Activated CD4-positive, alpha-beta T cell treated with anti-CD3 and anti-CD28 coated beads for 36 hours (primary cell): ENCODE measurements at regions not wholly inside any gene's neighbourhood (a gene's known extent, or its start where the extent isn't known, plus 50 kb on each side); places are given as distances from the start of the nearest gene placed in this dataset.

Experiments used
- ATAC-seq: fragments of 200-7000 bp; cut with Tn5 transposase; one replicate; pipeline ENCODE4 v1.10.0; 2021; ENCODE audit warnings: mild to moderate bottlenecking, moderate library complexity
- CTCF ChIA-PET: fragments of 350-600 bp; sonication (Branson Sonifier 250); formaldehyde crosslinking; loops from one replicate; lab custom pipeline; 2021; ENCODE audit warnings: antibody characterized with exemption; lab: Charles Lee
- POLR2A ChIA-PET: fragments of 350-600 bp; sonication (Branson Sonifier 250); formaldehyde crosslinking; loops from one replicate; lab custom pipeline; 2021; ENCODE audit warnings: antibody characterized with exemption, inconsistent platforms; lab: Charles Lee
- DNase-seq: peaks from one replicate; pipeline ENCODE4 v3.0.0-alpha.2; 2020
- H3K27ac Mint-ChIP-seq: one replicate; pipeline ENCODE4 v1.8.0; 2021; ENCODE audit warnings: mixed read lengths
- H3K27me3 Mint-ChIP-seq: one replicate; pipeline ENCODE4 v1.8.0; 2021; ENCODE audit warnings: mixed read lengths
- H3K36me3 Mint-ChIP-seq: one replicate; pipeline ENCODE4 v1.8.0; 2021; ENCODE audit warnings: low read depth, mixed read lengths
- H3K4me1 Mint-ChIP-seq: one replicate; pipeline ENCODE4 v1.8.0; 2021; ENCODE audit warnings: mixed read lengths
- H3K4me3 Mint-ChIP-seq: one replicate; pipeline ENCODE4 v1.8.0; 2021; ENCODE audit warnings: mild to moderate bottlenecking, moderate library complexity, mixed read lengths
- H3K9me3 Mint-ChIP-seq: one replicate; pipeline ENCODE4 v1.8.0; 2021; ENCODE audit warnings: low read depth, mixed read lengths
- intact Hi-C, 2 experiments: fragments of 100-400 bp; cut with DNase I in 1 of 2; cut with micrococcal nuclease in 1 of 2; formaldehyde crosslinking; loops; one replicate each; pipeline versions ENCODE4 v1.14.2 to v1.15.1; 2022 to 2024; cut with DNase I, micrococcal nuclease

- H3K27me3 Mint-ChIP-seq = no peaks in the 10 kb centered on the region
- H3K9me3 Mint-ChIP-seq = peaks cover 3% of the 10 kb centered on the region
- ATAC-seq = peak; percentile 72
- intact Hi-C loops = loop anchor here (5.0 kb wide), 3 partner anchors 412 to 1022 kb away; no protein-coding TSS in a partner anchor
- no peak overlapping the region for H3K4me3 Mint-ChIP-seq
- CTCF ChIA-PET = interaction anchor here (0.6 to 6.9 kb wide), 31 partner anchors 9 to 608 kb away, joined by 3 to 91 read pairs (median 4); partner anchors contain the start of gene CDK1
- DNase-seq = no peak
- H3K36me3 Mint-ChIP-seq = peaks cover 3% of the 10 kb centered on the region
- peaks cover 29% of the 10 kb centered on the region for H3K4me1 Mint-ChIP-seq
- peak overlapping the region; percentile 56 for H3K27ac Mint-ChIP-seq
- POLR2A ChIA-PET = interaction anchor here (0.9 kb wide), 1 partner anchor 120 kb away, joined by 3 read pairs; no protein-coding TSS in a partner anchor
Measured at GRCh38 chr10:60649485-60650377, 128.5 kb upstream of the CDK1 start.

DNA sequence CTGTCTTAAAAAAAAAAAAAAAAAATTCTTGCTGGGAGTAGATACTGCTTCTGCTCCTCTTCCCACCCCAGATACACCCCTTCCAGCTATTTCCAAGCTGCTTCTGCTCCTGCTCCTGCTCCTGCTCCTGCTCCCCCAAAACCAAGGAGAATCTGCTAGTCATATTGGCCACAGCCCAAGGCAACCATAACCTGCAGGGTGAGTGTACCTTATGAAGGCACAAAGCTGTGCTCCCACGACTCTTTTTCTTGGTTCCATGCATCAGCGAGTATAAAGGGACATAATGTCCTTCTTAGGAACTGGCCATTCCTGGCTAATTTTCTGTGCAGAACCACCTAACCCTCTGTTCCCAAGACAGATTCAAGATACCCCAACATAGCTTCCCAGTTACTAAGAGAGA is 129.5 kb upstream of the CDK1 start:
- no peak overlapping the region for H3K27ac Mint-ChIP-seq
- intact Hi-C loops = loop anchor here (5.0 kb wide), 3 partner anchors 411 to 1021 kb away; no protein-coding TSS in a partner anchor
- H3K9me3 Mint-ChIP-seq = no peaks in the 10 kb centered on the region
- POLR2A ChIA-PET = no interaction called here
- peaks cover 3% of the 10 kb centered on the region for H3K36me3 Mint-ChIP-seq
- H3K4me1 Mint-ChIP-seq = peaks cover 37% of the 10 kb centered on the region
- no peak for ATAC-seq
- H3K4me3 Mint-ChIP-seq = no peak overlapping the region
- CTCF ChIA-PET = interaction anchor here (0.6 to 6.9 kb wide), 17 partner anchors 14 to 543 kb away, joined by 3 to 91 read pairs (median 4); partner anchors contain the start of gene CDK1
- DNase-seq = no peak
- H3K27me3 Mint-ChIP-seq = no peaks in the 10 kb centered on the region

GRCh38 chr10:60646966-60647796 is 131.1 kb upstream of the CDK1 start:
- Mint-ChIP-seq H3K27ac (no peak overlapping the region), H3K27me3 (no peaks in the 10 kb centered on the region), H3K36me3 (no peaks in the 10 kb centered on the region), H3K4me1 (peaks cover 37% of the 10 kb centered on the region), H3K9me3 (no peaks in the 10 kb centered on the region), H3K4me3 (no peak overlapping the region)
- intact Hi-C loops = loop anchor here (1.0 to 5.0 kb wide), 9 partner anchors 98 to 1020 kb away; no protein-coding TSS in a partner anchor
- peak; percentile 59 for DNase-seq
- ChIA-PET CTCF (interaction anchor here (0.5 to 6.9 kb wide), 38 partner anchors 8 to 532 kb away, joined by 3 to 91 read pairs (median 4); partner anchors contain the start of gene ANK3), POLR2A (interaction anchor here (0.6 kb wide), 1 partner anchor 132 kb away, joined by 4 read pairs; no protein-coding TSS in a partner anchor)
- ATAC-seq = peak; percentile 54

GRCh38 chr10:60645980-60646379 is 132.3 kb upstream of the CDK1 start:
- Mint-ChIP-seq H3K4me3 (no peak overlapping the region), H3K36me3 (no peaks in the 10 kb centered on the region), H3K9me3 (no peaks in the 10 kb centered on the region), H3K27me3 (no peaks in the 10 kb centered on the region), H3K27ac (no peak overlapping the region), H3K4me1 (peaks cover 34% of the 10 kb centered on the region)
- ChIA-PET POLR2A (no interaction called here), CTCF (interaction anchor here (0.6 to 6.9 kb wide), 32 partner anchors 8 to 532 kb away, joined by 3 to 91 read pairs (median 5); no protein-coding TSS in a partner anchor)
- DNase-seq (no peak), ATAC-seq (no peak)
- intact Hi-C loops = loop anchor here (1.0 to 5.0 kb wide), 7 partner anchors 123 to 1019 kb away; no protein-coding TSS in a partner anchor

DNA sequence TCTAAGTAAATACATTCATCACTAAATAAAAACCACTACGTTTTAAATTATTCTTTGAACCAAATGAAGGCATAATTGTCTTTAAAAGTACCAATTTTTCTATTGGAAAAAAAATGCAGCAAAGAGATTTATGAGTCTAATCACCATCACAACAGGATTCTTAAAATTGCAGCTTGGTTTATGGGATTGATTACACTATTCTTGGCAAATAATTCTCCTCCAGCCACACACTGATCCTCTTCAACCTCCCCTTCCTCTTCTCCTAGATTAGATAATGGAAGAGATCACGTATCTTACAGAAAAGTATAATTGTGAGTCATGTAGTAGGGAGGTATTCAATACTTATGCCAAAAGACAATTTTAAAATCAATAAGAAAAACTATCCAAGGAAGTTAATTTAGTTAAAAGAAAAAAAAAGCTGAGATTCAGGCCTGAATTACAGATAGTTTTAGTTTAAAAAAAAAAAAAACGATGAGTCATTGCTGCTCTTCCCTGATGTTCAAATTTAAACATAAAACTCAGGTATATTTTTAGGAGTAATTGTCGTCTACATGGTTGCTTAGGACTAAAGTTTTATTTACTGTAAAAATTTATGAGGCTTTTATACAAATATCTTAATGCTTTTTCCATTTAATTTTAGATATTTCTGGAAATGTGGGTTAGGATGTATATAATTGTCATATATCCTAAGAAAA is 133.7 kb upstream of the CDK1 start:
- H3K9me3 Mint-ChIP-seq = peaks cover 2% of the 10 kb centered on the region
- DNase-seq (no peak), ATAC-seq (no peak)
- H3K27ac Mint-ChIP-seq = no peak overlapping the region
- H3K4me1 Mint-ChIP-seq = peaks cover 23% of the 10 kb centered on the region
- no peak overlapping the region for H3K4me3 Mint-ChIP-seq
- POLR2A ChIA-PET = no interaction called here
- peaks cover 3% of the 10 kb centered on the region for H3K36me3 Mint-ChIP-seq
- CTCF ChIA-PET = interaction anchor here (0.9 to 6.9 kb wide), 8 partner anchors 11 to 531 kb away, joined by 3 to 91 read pairs (median 9); no protein-coding TSS in a partner anchor
- H3K27me3 Mint-ChIP-seq = no peaks in the 10 kb centered on the region
- intact Hi-C loops = loop anchor here (5.0 kb wide), 3 partner anchors 407 to 1017 kb away; no protein-coding TSS in a partner anchor

DNA sequence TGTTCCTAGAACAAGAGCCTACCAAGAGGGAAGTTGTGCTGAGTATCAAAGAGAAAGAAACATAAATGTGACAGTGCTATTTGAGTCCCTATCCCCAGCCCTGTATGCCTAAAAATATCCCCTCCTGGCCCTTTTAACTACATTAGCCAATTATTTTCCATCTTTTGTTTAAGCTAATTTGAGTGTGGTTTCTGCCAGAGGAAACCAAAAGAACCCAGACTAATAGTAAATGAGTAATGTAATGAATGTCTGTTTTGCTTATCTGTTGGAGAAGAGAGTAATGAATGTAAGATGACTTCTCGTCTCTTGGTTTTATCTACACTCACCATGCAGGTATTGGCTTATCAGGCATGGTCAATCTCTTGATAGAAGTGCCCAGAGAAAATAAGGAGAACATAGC is 134.4 kb upstream of the CDK1 start:
- intact Hi-C loops = no loop called here
- no peak for DNase-seq
- Mint-ChIP-seq H3K9me3 (peaks cover 2% of the 10 kb centered on the region), H3K27me3 (no peaks in the 10 kb centered on the region), H3K36me3 (peaks cover 4% of the 10 kb centered on the region), H3K4me3 (no peak overlapping the region), H3K27ac (no peak overlapping the region), H3K4me1 (peaks cover 17% of the 10 kb centered on the region)
- ChIA-PET POLR2A (no interaction called here), CTCF (interaction anchor here (0.9 to 1.9 kb wide), 3 partner anchors 14 to 203 kb away, joined by 3 to 11 read pairs (median 3); no protein-coding TSS in a partner anchor)
- no peak for ATAC-seq

GRCh38 chr10:60629332-60629731 is 148.9 kb upstream of the CDK1 start:
- Mint-ChIP-seq H3K4me3 (no peak overlapping the region), H3K27ac (no peak overlapping the region), H3K36me3 (peaks cover 9% of the 10 kb centered on the region), H3K9me3 (peaks cover 3% of the 10 kb centered on the region), H3K27me3 (no peaks in the 10 kb centered on the region), H3K4me1 (peaks cover 16% of the 10 kb centered on the region)
- intact Hi-C loops = loop anchor here in 1 of 2 experiments (5.0 kb wide), 1 partner anchor 72 kb away; no protein-coding TSS in a partner anchor
- CTCF ChIA-PET = interaction anchor here (0.5 to 2.6 kb wide), 6 partner anchors 9 to 186 kb away, joined by 3 to 13 read pairs (median 4); no protein-coding TSS in a partner anchor
- no peak for DNase-seq
- POLR2A ChIA-PET = no interaction called here
- no peak for ATAC-seq

DNA sequence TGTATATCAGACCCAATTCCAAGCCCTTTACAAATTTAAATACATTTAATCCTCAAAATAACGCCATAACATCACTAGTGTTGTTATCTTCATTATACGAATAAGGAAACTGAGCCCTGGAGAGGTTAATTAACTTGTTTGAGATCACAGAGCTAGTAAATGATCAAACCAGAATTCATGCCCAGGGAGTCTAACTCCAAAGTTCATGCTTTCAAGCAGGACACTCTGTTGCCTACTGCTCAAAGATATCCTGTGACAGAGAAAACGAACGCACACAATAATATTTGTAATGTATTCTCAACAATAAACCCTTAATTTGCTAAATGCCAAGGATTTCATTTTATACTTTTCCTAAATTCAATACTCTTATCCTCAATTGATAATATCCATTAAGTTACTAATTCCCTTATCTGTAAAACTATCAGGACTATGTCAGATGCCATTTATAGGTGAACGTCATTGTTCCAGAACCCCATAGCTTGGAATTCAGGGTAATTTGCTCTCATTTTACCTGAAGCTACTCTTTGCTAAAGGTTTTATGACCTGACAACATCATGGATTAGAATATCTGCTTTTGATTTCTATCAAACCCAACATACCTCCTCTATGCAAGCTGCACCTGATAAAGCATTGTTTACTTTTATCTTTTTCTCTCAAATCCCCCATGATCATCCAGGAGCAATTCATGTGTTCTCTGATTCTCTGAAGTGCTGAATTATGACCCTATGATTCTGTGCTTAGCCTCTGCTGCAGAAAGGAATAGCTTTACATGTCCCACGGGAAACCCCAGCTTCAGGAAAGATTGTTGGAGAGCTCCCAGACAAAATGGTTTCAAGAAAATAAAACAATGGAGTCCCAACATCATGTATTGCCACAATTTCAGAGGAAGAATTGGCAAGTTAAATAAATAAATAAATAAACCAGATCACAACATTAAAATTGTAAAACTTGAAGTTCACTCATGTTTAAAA is 150.2 kb upstream of the CDK1 start:
- no peak for DNase-seq
- ATAC-seq = no peak
- Mint-ChIP-seq H3K27ac (no peak overlapping the region), H3K36me3 (no peaks in the 10 kb centered on the region), H3K27me3 (no peaks in the 10 kb centered on the region), H3K9me3 (no peaks in the 10 kb centered on the region), H3K4me3 (no peak overlapping the region), H3K4me1 (peaks cover 10% of the 10 kb centered on the region)
- intact Hi-C loops = loop anchor here in 1 of 2 experiments (5.0 kb wide), 1 partner anchor 71 kb away; no protein-coding TSS in a partner anchor
- ChIA-PET CTCF (interaction anchor here (0.8 to 2.6 kb wide), 6 partner anchors 8 to 194 kb away, joined by 3 to 13 read pairs (median 4); no protein-coding TSS in a partner anchor), POLR2A (no interaction called here)

DNA sequence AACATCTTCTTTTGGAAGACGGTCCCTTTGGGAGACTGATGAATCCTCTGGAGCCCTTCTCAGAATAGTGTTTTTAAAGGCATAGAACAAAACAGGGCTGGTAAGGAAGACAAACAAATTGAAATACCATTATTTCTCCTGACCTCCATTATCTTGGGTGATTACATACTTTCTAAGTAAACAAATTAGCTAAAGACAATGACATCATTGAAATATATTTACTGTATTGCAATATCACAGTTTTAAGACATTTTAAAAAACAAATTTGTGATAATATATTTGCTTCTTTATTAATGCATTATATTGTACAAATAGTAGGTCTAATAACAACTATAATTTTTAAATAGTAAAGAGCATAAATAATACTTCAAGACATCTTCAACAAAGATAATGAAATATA is 152.2 kb upstream of the CDK1 start:
- intact Hi-C loops = loop anchor here in 1 of 2 experiments (5.0 kb wide), 1 partner anchor 69 kb away; no protein-coding TSS in a partner anchor
- DNase-seq (no peak), ATAC-seq (no peak)
- POLR2A ChIA-PET = no interaction called here
- Mint-ChIP-seq H3K9me3 (no peaks in the 10 kb centered on the region), H3K27me3 (no peaks in the 10 kb centered on the region), H3K4me1 (peaks cover 12% of the 10 kb centered on the region), H3K36me3 (no peaks in the 10 kb centered on the region), H3K4me3 (no peak overlapping the region), H3K27ac (no peak overlapping the region)
- CTCF ChIA-PET = interaction anchor here (1.5 to 2.2 kb wide), 2 partner anchors 21 to 27 kb away, joined by 5 to 10 read pairs; no protein-coding TSS in a partner anchor
